Activated T-helper 17 cell treated with anti-CD3 and anti-CD28 coated beads, Interleukin-2, amount 50 U/mL, for 72 hours (primary cell): ENCODE measurements at regions not wholly inside any gene's neighbourhood (a gene's known extent, or its start where the extent isn't known, plus 50 kb on each side); places are given as distances from the start of the nearest gene placed in this dataset.

ENCODE experiments used
- ATAC-seq: fragments of 150-1000 bp; cut with Tn5 transposase; replicated peaks from 2 replicates; pipeline ENCODE4 v1.10.0; 2021; ENCODE audit warnings: mild to moderate bottlenecking, moderate library complexity
- H3K27ac Mint-ChIP-seq: one replicate; pipeline ENCODE4 v1.8.0; 2022; ENCODE audit warnings: mixed read lengths
- H3K27me3 Mint-ChIP-seq: one replicate; pipeline ENCODE4 v1.8.0; 2022; ENCODE audit warnings: mixed read lengths
- H3K36me3 Mint-ChIP-seq: one replicate; pipeline ENCODE4 v1.8.0; 2022; ENCODE audit warnings: low read depth, mild to moderate bottlenecking, mixed read lengths
- H3K4me1 Mint-ChIP-seq: one replicate; pipeline ENCODE4 v1.8.0; 2022; ENCODE audit warnings: mixed read lengths
- H3K4me3 Mint-ChIP-seq: one replicate; pipeline ENCODE4 v1.8.0; 2022; ENCODE audit warnings: mild to moderate bottlenecking, mixed read lengths
- H3K9me3 Mint-ChIP-seq: one replicate; pipeline ENCODE4 v1.8.0; 2022; ENCODE audit warnings: mixed read lengths

GRCh38 chr10:130758529-130758928, 553.0 kb downstream of the TCERG1L start:
- no peak overlapping the region for H3K4me3 Mint-ChIP-seq
- no peaks in the 10 kb centered on the region for H3K36me3 Mint-ChIP-seq
- no peaks in the 10 kb centered on the region for H3K27me3 Mint-ChIP-seq
- no peak overlapping the region for H3K27ac Mint-ChIP-seq
- peaks cover 13% of the 10 kb centered on the region for H3K9me3 Mint-ChIP-seq
- H3K4me1 Mint-ChIP-seq = no peaks in the 10 kb centered on the region
- no peak for ATAC-seq

- no peaks in the 10 kb centered on the region for H3K36me3 Mint-ChIP-seq
- no peak overlapping the region for H3K4me3 Mint-ChIP-seq
- ATAC-seq = no peak
- no peaks in the 10 kb centered on the region for H3K4me1 Mint-ChIP-seq
- H3K9me3 Mint-ChIP-seq = peaks cover 4% of the 10 kb centered on the region
- no peaks in the 10 kb centered on the region for H3K27me3 Mint-ChIP-seq
- no peak overlapping the region for H3K27ac Mint-ChIP-seq
Measured at GRCh38 chr10:130761032-130761575, 550.4 kb downstream of the TCERG1L start.

- Mint-ChIP-seq H3K4me3 (no peak overlapping the region), H3K27ac (no peak overlapping the region), H3K4me1 (no peaks in the 10 kb centered on the region), H3K9me3 (peaks cover 4% of the 10 kb centered on the region), H3K27me3 (no peaks in the 10 kb centered on the region), H3K36me3 (no peaks in the 10 kb centered on the region)
- ATAC-seq = no peak
Measured at GRCh38 chr10:130761788-130762301, 549.7 kb downstream of the TCERG1L start.

- H3K4me1 Mint-ChIP-seq = no peaks in the 10 kb centered on the region
- peaks cover 4% of the 10 kb centered on the region for H3K9me3 Mint-ChIP-seq
- no peaks in the 10 kb centered on the region for H3K27me3 Mint-ChIP-seq
- H3K36me3 Mint-ChIP-seq = no peaks in the 10 kb centered on the region
- no peak for ATAC-seq
- H3K4me3 Mint-ChIP-seq = no peak overlapping the region
- no peak overlapping the region for H3K27ac Mint-ChIP-seq
Measured at GRCh38 chr10:130762491-130762890, 549.0 kb downstream of the TCERG1L start.

- Mint-ChIP-seq H3K4me1 (no peaks in the 10 kb centered on the region), H3K36me3 (no peaks in the 10 kb centered on the region), H3K9me3 (peaks cover 4% of the 10 kb centered on the region), H3K4me3 (no peak overlapping the region), H3K27me3 (no peaks in the 10 kb centered on the region), H3K27ac (no peak overlapping the region)
- no peak for ATAC-seq
Measured at GRCh38 chr10:130763071-130763470, 548.5 kb downstream of the TCERG1L start.

GRCh38 chr10:130763491-130763890, 548.0 kb downstream of the TCERG1L start:
- no peak overlapping the region for H3K4me3 Mint-ChIP-seq
- H3K27ac Mint-ChIP-seq = no peak overlapping the region
- H3K4me1 Mint-ChIP-seq = no peaks in the 10 kb centered on the region

GRCh38 chr10:130764651-130765050, 546.9 kb downstream of the TCERG1L start:
- Mint-ChIP-seq H3K27me3 (no peaks in the 10 kb centered on the region), H3K4me3 (no peak overlapping the region), H3K4me1 (no peaks in the 10 kb centered on the region), H3K9me3 (peaks cover 8% of the 10 kb centered on the region), H3K27ac (no peak overlapping the region), H3K36me3 (no peaks in the 10 kb centered on the region)
- no peak for ATAC-seq

More at GRCh38 chr10:130763491-130763890, 548.0 kb downstream of the TCERG1L start:
- peaks cover 8% of the 10 kb centered on the region for H3K9me3 Mint-ChIP-seq
- no peaks in the 10 kb centered on the region for H3K27me3 Mint-ChIP-seq
- H3K36me3 Mint-ChIP-seq = no peaks in the 10 kb centered on the region
- ATAC-seq = no peak

GRCh38 chr10:130766071-130766470, 545.5 kb downstream of the TCERG1L start:
- no peak overlapping the region for H3K4me3 Mint-ChIP-seq
- peaks cover 4% of the 10 kb centered on the region for H3K9me3 Mint-ChIP-seq
- no peaks in the 10 kb centered on the region for H3K4me1 Mint-ChIP-seq
- ATAC-seq = no peak
- H3K27ac Mint-ChIP-seq = no peak overlapping the region
- no peaks in the 10 kb centered on the region for H3K36me3 Mint-ChIP-seq
- H3K27me3 Mint-ChIP-seq = no peaks in the 10 kb centered on the region

GRCh38 chr10:130767116-130767730, 544.3 kb downstream of the TCERG1L start:
- no peak for ATAC-seq
- Mint-ChIP-seq H3K27ac (no peak overlapping the region), H3K27me3 (peaks cover 5% of the 10 kb centered on the region), H3K4me3 (no peak overlapping the region), H3K4me1 (no peaks in the 10 kb centered on the region), H3K9me3 (peaks cover 4% of the 10 kb centered on the region), H3K36me3 (no peaks in the 10 kb centered on the region)

- Mint-ChIP-seq H3K36me3 (no peaks in the 10 kb centered on the region), H3K4me3 (no peak overlapping the region), H3K9me3 (peaks cover 4% of the 10 kb centered on the region), H3K27me3 (peaks cover 15% of the 10 kb centered on the region), H3K27ac (no peak overlapping the region), H3K4me1 (no peaks in the 10 kb centered on the region)
- no peak for ATAC-seq
Measured at GRCh38 chr10:130769146-130770017, 542.1 kb downstream of the TCERG1L start.

GRCh38 chr10:130770018-130770630, 541.4 kb downstream of the TCERG1L start:
- H3K4me3 Mint-ChIP-seq = no peak overlapping the region
- H3K36me3 Mint-ChIP-seq = no peaks in the 10 kb centered on the region
- H3K27ac Mint-ChIP-seq = no peak overlapping the region
- peaks cover 16% of the 10 kb centered on the region for H3K27me3 Mint-ChIP-seq
- H3K9me3 Mint-ChIP-seq = peaks cover 4% of the 10 kb centered on the region
- H3K4me1 Mint-ChIP-seq = no peaks in the 10 kb centered on the region
- ATAC-seq = no peak

- ATAC-seq = no peak
- H3K4me3 Mint-ChIP-seq = no peak overlapping the region
- peaks cover 4% of the 10 kb centered on the region for H3K9me3 Mint-ChIP-seq
- H3K36me3 Mint-ChIP-seq = no peaks in the 10 kb centered on the region
- no peaks in the 10 kb centered on the region for H3K4me1 Mint-ChIP-seq
- H3K27me3 Mint-ChIP-seq = peaks cover 16% of the 10 kb centered on the region
- no peak overlapping the region for H3K27ac Mint-ChIP-seq
Measured at GRCh38 chr10:130771491-130771946, 540.0 kb downstream of the TCERG1L start.

- no peak overlapping the region for H3K27ac Mint-ChIP-seq
- H3K9me3 Mint-ChIP-seq = peaks cover 4% of the 10 kb centered on the region
- ATAC-seq = no peak
Measured at GRCh38 chr10:130772056-130772455, 539.5 kb downstream of the TCERG1L start.

GRCh38 chr10:130772676-130773075, 538.8 kb downstream of the TCERG1L start:
- ATAC-seq = no peak
- Mint-ChIP-seq H3K27me3 (peaks cover 16% of the 10 kb centered on the region), H3K4me1 (no peaks in the 10 kb centered on the region), H3K4me3 (no peak overlapping the region), H3K36me3 (no peaks in the 10 kb centered on the region), H3K9me3 (peaks cover 4% of the 10 kb centered on the region), H3K27ac (no peak overlapping the region)

More at GRCh38 chr10:130772056-130772455, 539.5 kb downstream of the TCERG1L start:
- Mint-ChIP-seq H3K36me3 (no peaks in the 10 kb centered on the region), H3K4me1 (no peaks in the 10 kb centered on the region), H3K27me3 (peaks cover 16% of the 10 kb centered on the region), H3K4me3 (no peak overlapping the region)
